Stimulated activated CD8-positive, alpha-beta memory T cell treated with anti-CD3 and anti-CD28 coated beads, Interleukin-7, amount 100 ng/mL, for 48 hours (primary cell): ENCODE measurements at regions not wholly inside any gene's neighbourhood (a gene's known extent, or its start where the extent isn't known, plus 50 kb on each side); places are given as distances from the start of the nearest gene placed in this dataset.

Experiments used
- DNase-seq, 2 donors: peaks; one replicate each; pipeline ENCODE4 v3.0.0-alpha.2; 2020; ENCODE audit warnings: low read depth in 1 of 2; ENCODE audit errors: extremely low read depth in 1 of 2

GRCh38 chr11:70906101-70906500, 346.3 kb downstream of the SHANK2 start:
- DNase-seq = no peak

GRCh38 chr11:70908223-70908622, 344.2 kb downstream of the SHANK2 start:
- DNase-seq = no peak

GRCh38 chr11:70910835-70911234, 341.5 kb downstream of the SHANK2 start:
- DNase-seq = no peak

- DNase-seq = peak in 1 of 2 donors; percentile 32
Observed at GRCh38 chr11:70912226-70912840, 340.0 kb downstream of the SHANK2 start.

GRCh38 chr11:70913715-70914231, 338.6 kb downstream of the SHANK2 start:
- no peak for DNase-seq

GRCh38 chr11:70914496-70914895, 337.9 kb downstream of the SHANK2 start:
- no peak for DNase-seq

GRCh38 chr11:70915158-70915985, 337.0 kb downstream of the SHANK2 start:
- no peak for DNase-seq

GRCh38 chr11:70916351-70916750, 336.0 kb downstream of the SHANK2 start:
- DNase-seq = no peak

- DNase-seq = no peak
Observed at GRCh38 chr11:70918242-70918641, 334.1 kb downstream of the SHANK2 start.

GRCh38 chr11:70921804-70922203, 330.6 kb downstream of the SHANK2 start:
- no peak for DNase-seq

- DNase-seq = no peak
Observed at GRCh38 chr11:70924108-70924507, 328.3 kb downstream of the SHANK2 start.

GRCh38 chr11:70925238-70925637, 327.1 kb downstream of the SHANK2 start:
- no peak for DNase-seq

- DNase-seq = no peak
Observed at GRCh38 chr11:70926543-70927201, 325.7 kb downstream of the SHANK2 start.

GRCh38 chr11:70928854-70929598, 323.4 kb downstream of the SHANK2 start:
- DNase-seq = no peak

GRCh38 chr11:70930215-70930614, 322.2 kb downstream of the SHANK2 start:
- DNase-seq = no peak

GRCh38 chr11:70931430-70931829, 320.9 kb downstream of the SHANK2 start:
- DNase-seq = no peak

- DNase-seq = no peak
Observed at GRCh38 chr11:70933981-70934583, 318.3 kb downstream of the SHANK2 start.

GRCh38 chr11:70935006-70935768, 317.2 kb downstream of the SHANK2 start:
- DNase-seq = no peak

- no peak for DNase-seq
Observed at GRCh38 chr11:70942593-70942992, 309.8 kb downstream of the SHANK2 start.

GRCh38 chr11:70944141-70944540, 308.2 kb downstream of the SHANK2 start:
- no peak for DNase-seq
